Kidney (tissue), 13 donors: ENCODE measurements at regions not wholly inside any gene's neighbourhood (a gene's known extent, or its start where the extent isn't known, plus 50 kb on each side); places are given as distances from the start of the nearest gene placed in this dataset.
A peak's percentile ranks its signal among the peaks of the same experiment; 100 is the strongest.
"Not testable (repeated sequence)": the region's sequence is repeated elsewhere in the genome, so short reads cannot be mapped to it uniquely, and the experiment has no call there.

Source experiments
- DNase-seq, 5 donors: peaks; one replicate each; pipeline ENCODE4 v3.0.0-alpha.2; 2013 to 2020
- FAIRE-seq: peaks from 2 replicates; lab custom pipeline; 2012; peaks lifted over from hg19 to GRCh38; lab: Jason Lieb, UNC
- H3K27ac ChIP-seq, 2 donors: one replicate each; pipeline ENCODE4 v1.7.0; 2013; ENCODE audit warnings: low read depth in 2 of 2, low read length in 2 of 2, inconsistent platforms in 1 of 2
- H3K27me3 ChIP-seq: one replicate; pipeline ENCODE4 v1.7.1; 2013; ENCODE audit warnings: low read length, inconsistent platforms; ENCODE audit not compliant: control insufficient read depth, insufficient read depth
- H3K36me3 ChIP-seq, 3 donors: one replicate each; pipeline versions ENCODE4 v1.7.0 to v1.7.1; 2013; ENCODE audit warnings: low read length in 3 of 3, control low read depth in 1 of 3, inconsistent platforms in 1 of 3; ENCODE audit not compliant: insufficient read depth in 3 of 3, control insufficient read depth in 2 of 3
- H3K4me1 ChIP-seq, 3 donors: one replicate each; pipeline versions ENCODE4 v1.7.0 to v1.7.1; 2013; ENCODE audit warnings: low read length in 3 of 3, inconsistent platforms in 1 of 3, low read depth in 1 of 3; ENCODE audit not compliant: control insufficient read depth in 2 of 3, insufficient read depth in 2 of 3
- H3K4me3 ChIP-seq, 3 donors: one replicate each; pipeline versions ENCODE4 v1.7.0 to v1.8.1; 2013; ENCODE audit warnings: low read length in 3 of 3, control low read depth in 1 of 3, inconsistent platforms in 1 of 3
- H3K9ac ChIP-seq, 3 donors: one replicate each; pipeline versions ENCODE4 v1.7.0 to v1.7.1; 2013; ENCODE audit warnings: low read length in 3 of 3, control low read depth in 1 of 3, inconsistent platforms in 1 of 3
- H3K9me3 ChIP-seq, 3 donors: one replicate each; pipeline versions ENCODE4 v1.7.0 to v1.7.1; 2013; ENCODE audit warnings: low read length in 3 of 3, control low read depth in 1 of 3, inconsistent platforms in 1 of 3; ENCODE audit not compliant: control insufficient read depth in 2 of 3, insufficient read depth in 1 of 3
- intact Hi-C: fragments of 100-400 bp; cut with DNase I; formaldehyde crosslinking; loops from one replicate; pipeline ENCODE4 v1.11.1; 2022
- TF ChIP-seq, protein P1 (sequence below): IDR thresholded peaks from 3 replicates; pipeline ENCODE4 v1.5.1; 2012; ENCODE audit warnings: mild to moderate bottlenecking, moderate library complexity, borderline replicate concordance; ENCODE audit not compliant: insufficient read depth; ENCODE audit errors: extremely low read depth
- donor health status: control.
- donor health status: control.
- donor health status: control.
- donor health status: control.
- donor health status: control.
- donor health status: DM: yes; HTN: yes; CAD: no.
- donor health status: Normal renal cell carcinoma (clear cell type).

DNA sequence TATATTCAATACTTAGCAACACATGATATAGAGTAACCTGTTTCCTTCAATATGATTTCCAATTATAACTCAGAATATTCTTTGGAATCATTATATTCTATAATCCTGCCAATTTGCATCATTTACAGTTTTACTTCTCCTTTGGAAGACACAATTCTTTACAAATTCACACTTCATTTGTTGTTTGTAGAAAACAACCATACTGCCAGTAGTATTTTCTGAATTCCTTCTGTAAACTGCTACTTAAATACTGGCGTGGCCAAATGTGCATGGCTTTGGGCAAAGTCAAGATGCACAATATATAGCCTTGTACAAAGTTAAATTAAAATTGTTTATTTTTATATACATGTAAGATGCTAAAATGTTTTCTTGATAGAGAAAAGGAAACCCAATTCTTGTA, 687.1 kb upstream of the NEGR1 start:
- Histone ChIP-seq H3K9ac (no peak overlapping the region), H3K4me1 (no peaks in the 10 kb centered on the region), H3K4me3 (no peak overlapping the region), H3K27me3 (no peaks in the 10 kb centered on the region), H3K9me3 (no peaks in the 10 kb centered on the region), H3K36me3 (no peaks in the 10 kb centered on the region), H3K27ac (no peak overlapping the region)
- no peak for DNase-seq
- no peak for FAIRE-seq
- intact Hi-C loops = no loop called here
- TF ChIP-seq, protein P1, sequence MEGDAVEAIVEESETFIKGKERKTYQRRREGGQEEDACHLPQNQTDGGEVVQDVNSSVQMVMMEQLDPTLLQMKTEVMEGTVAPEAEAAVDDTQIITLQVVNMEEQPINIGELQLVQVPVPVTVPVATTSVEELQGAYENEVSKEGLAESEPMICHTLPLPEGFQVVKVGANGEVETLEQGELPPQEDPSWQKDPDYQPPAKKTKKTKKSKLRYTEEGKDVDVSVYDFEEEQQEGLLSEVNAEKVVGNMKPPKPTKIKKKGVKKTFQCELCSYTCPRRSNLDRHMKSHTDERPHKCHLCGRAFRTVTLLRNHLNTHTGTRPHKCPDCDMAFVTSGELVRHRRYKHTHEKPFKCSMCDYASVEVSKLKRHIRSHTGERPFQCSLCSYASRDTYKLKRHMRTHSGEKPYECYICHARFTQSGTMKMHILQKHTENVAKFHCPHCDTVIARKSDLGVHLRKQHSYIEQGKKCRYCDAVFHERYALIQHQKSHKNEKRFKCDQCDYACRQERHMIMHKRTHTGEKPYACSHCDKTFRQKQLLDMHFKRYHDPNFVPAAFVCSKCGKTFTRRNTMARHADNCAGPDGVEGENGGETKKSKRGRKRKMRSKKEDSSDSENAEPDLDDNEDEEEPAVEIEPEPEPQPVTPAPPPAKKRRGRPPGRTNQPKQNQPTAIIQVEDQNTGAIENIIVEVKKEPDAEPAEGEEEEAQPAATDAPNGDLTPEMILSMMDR = no peak

DNA sequence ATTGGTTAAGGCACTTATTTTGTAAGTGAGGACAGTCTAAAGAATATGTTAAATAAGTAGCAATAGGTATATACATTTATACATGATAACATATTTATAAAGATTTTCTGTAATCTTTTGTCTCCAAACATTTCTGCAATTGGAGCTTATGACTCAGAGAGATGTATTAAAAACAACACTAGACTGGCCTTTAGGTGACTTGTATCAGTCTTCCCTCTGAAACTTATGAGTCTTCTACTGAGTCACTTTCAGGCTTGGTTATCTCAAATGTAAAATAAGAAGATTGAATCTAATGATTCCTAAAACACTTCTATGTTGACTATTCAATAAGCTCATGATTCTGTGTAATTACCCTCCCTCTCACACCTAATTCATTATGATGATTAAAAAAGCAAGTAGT, 672.6 kb upstream of the NEGR1 start:
- Histone ChIP-seq H3K4me3 (no peak overlapping the region), H3K36me3 (no peaks in the 10 kb centered on the region), H3K4me1 (no peaks in the 10 kb centered on the region), H3K9me3 (no peaks in the 10 kb centered on the region), H3K27me3 (no peaks in the 10 kb centered on the region), H3K27ac (no peak overlapping the region), H3K9ac (no peak overlapping the region)
- intact Hi-C loops = no loop called here
- DNase-seq = no peak
- TF ChIP-seq, protein P1 = no peak
- FAIRE-seq = no peak

DNA sequence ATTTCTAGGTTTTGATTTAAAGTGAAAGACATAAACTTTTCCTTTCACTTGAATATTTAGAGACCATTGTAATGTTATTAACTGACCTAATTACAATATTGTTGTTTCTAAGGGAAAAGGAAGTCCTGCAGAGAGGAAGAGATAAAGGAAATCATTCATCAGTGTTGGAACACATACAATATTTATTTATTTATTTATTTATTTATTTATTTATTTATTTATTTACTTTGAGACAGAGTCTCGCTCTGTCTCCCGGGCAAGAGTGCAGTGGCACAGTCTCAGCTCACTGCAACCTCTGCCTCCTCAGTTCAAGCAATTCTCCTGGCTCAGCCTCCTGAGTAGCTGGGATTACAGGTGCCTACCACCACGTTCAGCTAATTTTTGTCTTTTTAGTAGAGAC, 668.6 kb upstream of the NEGR1 start:
- DNase-seq, H3K27me3 ChIP-seq, H3K4me3 ChIP-seq, FAIRE-seq, intact Hi-C loops, H3K36me3 ChIP-seq, H3K9me3 ChIP-seq, H3K9ac ChIP-seq, H3K27ac ChIP-seq, H3K4me1 ChIP-seq: not testable (repeated sequence)

DNA sequence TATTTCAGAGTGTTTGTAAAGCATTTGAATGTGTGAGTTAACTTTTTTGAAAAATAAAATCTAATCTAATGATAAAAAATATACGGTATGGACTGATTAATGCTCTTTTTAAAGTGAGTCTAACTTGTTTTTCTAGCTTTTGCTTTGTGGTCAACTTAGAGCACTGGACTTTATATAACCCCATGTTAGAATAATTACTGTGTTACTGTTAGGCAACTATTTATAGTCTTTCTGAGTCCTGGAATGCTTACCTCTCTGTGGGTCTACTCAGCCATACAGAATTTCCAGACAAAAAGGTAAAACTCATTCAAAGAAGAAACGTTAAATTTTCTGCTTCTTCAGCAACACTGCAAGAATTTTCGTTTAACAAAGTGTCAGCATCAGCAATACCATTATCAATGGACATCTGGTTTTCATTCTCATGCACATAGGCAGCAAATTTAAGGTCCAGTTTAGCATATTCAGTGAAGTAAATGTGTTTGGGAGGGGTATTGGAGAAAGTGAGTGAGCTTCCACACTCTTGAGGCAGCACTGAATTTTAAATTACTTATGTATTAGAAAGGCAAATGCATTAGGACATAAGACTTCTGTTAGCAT, 664.7 kb upstream of the NEGR1 start:
- Histone ChIP-seq H3K4me3 (no peak overlapping the region), H3K27me3 (no peaks in the 10 kb centered on the region), H3K9me3 (no peaks in the 10 kb centered on the region), H3K9ac (no peak overlapping the region), H3K36me3 (no peaks in the 10 kb centered on the region), H3K4me1 (no peaks in the 10 kb centered on the region), H3K27ac (no peak overlapping the region)
- FAIRE-seq (peak; percentile 29), DNase-seq (peak in 1 of 5 donors; percentile 7)
- intact Hi-C loops = no loop called here
- TF ChIP-seq, protein P1 = no peak
